Hypothalamus (tissue), 51 donors: ENCODE measurements at regions not wholly inside any gene's neighbourhood (a gene's known extent, or its start where the extent isn't known, plus 50 kb on each side); places are given as distances from the start of the nearest gene placed in this dataset.

Experiments used
- DNase-seq, 51 donors: peaks; one replicate each; lab custom pipeline; 2025; lab: John Stamatoyannopoulos, UW

- no peak for DNase-seq
Observed at GRCh38 chrY:15593476-15594160, 1069.3 kb downstream of the NLGN4Y start.

- DNase-seq = no peak
Observed at GRCh38 chrY:15594179-15594578, 1069.8 kb downstream of the NLGN4Y start.

- DNase-seq = no peak
Observed at GRCh38 chrY:15600565-15600964, 1076.2 kb downstream of the NLGN4Y start.

- no peak for DNase-seq
Observed at GRCh38 chrY:15624370-15624769, 1100.0 kb downstream of the NLGN4Y start.

- DNase-seq = no peak
Observed at GRCh38 chrY:15624928-15625327, 1100.6 kb downstream of the NLGN4Y start.

- no peak for DNase-seq
Observed at GRCh38 chrY:15648198-15648597, 1123.9 kb downstream of the NLGN4Y start.

GRCh38 chrY:15650056-15650455, 1125.7 kb downstream of the NLGN4Y start:
- DNase-seq = no peak

- DNase-seq = no peak
Observed at GRCh38 chrY:15688531-15688930, 1164.2 kb downstream of the NLGN4Y start.

GRCh38 chrY:15689994-15690393, 1165.7 kb downstream of the NLGN4Y start:
- no peak for DNase-seq

- no peak for DNase-seq
Observed at GRCh38 chrY:15702131-15702530, 1177.8 kb downstream of the NLGN4Y start.

GRCh38 chrY:15704906-15705305, 1180.6 kb downstream of the NLGN4Y start:
- DNase-seq = no peak

GRCh38 chrY:15749533-15750433, 1225.5 kb downstream of the NLGN4Y start:
- no peak for DNase-seq

GRCh38 chrY:15751001-15751400, 1226.7 kb downstream of the NLGN4Y start:
- DNase-seq = no peak

- no peak for DNase-seq
Observed at GRCh38 chrY:15756266-15756665, 1231.9 kb downstream of the NLGN4Y start.

- DNase-seq = no peak
Observed at GRCh38 chrY:15773579-15773978, 1249.2 kb downstream of the NLGN4Y start.

- DNase-seq = no peak
Observed at GRCh38 chrY:15775880-15776279, 1251.6 kb downstream of the NLGN4Y start.

GRCh38 chrY:15779891-15780290, 1255.6 kb downstream of the NLGN4Y start:
- DNase-seq = no peak

- DNase-seq = no peak
Observed at GRCh38 chrY:15800021-15800420, 1275.7 kb downstream of the NLGN4Y start.

GRCh38 chrY:15805985-15806384, 1281.7 kb downstream of the NLGN4Y start:
- DNase-seq = no peak

- no peak for DNase-seq
Observed at GRCh38 chrY:15814241-15814640, 1289.9 kb downstream of the NLGN4Y start.
